Midbrain (tissue), 1 donor: ENCODE measurements at regions not wholly inside any gene's neighbourhood (a gene's known extent, or its start where the extent isn't known, plus 50 kb on each side); places are given as distances from the start of the nearest gene placed in this dataset.

Experiments used
- DNase-seq: peaks from one replicate; lab custom pipeline; 2025; lab: John Stamatoyannopoulos, UW

- no peak for DNase-seq
Observed at GRCh38 chr15:68500363-68501258, 68.6 kb upstream of the ITGA11 start.

- no peak for DNase-seq
Observed at GRCh38 chr15:68501259-68501591, 69.3 kb upstream of the ITGA11 start.

GRCh38 chr15:68501616-68502015, 69.7 kb upstream of the ITGA11 start:
- DNase-seq, result no peak

GRCh38 chr15:68502398-68502901, 70.5 kb upstream of the ITGA11 start:
- DNase-seq, result no peak

- DNase-seq, result no peak
Observed at GRCh38 chr15:68503213-68503612, 71.2 kb upstream of the ITGA11 start.

- DNase-seq, result no peak
Observed at GRCh38 chr15:68503791-68504680, 72.1 kb upstream of the ITGA11 start.

GRCh38 chr15:68504681-68505170, 72.8 kb upstream of the ITGA11 start:
- no peak for DNase-seq

- no peak for DNase-seq
Observed at GRCh38 chr15:68506071-68506470, 72.7 kb upstream of the CORO2B start.

GRCh38 chr15:68507447-68507846, 71.3 kb upstream of the CORO2B start:
- DNase-seq, result no peak

GRCh38 chr15:68508485-68509189, 70.2 kb upstream of the CORO2B start:
- DNase-seq, result peak; percentile 31

GRCh38 chr15:68510558-68510957, 68.2 kb upstream of the CORO2B start:
- no peak for DNase-seq

GRCh38 chr15:68511073-68511991, 67.5 kb upstream of the CORO2B start:
- no peak for DNase-seq

- DNase-seq, result no peak
Observed at GRCh38 chr15:68512052-68512451, 66.7 kb upstream of the CORO2B start.

- no peak for DNase-seq
Observed at GRCh38 chr15:68512598-68512997, 66.2 kb upstream of the CORO2B start.

- DNase-seq, result no peak
Observed at GRCh38 chr15:68515371-68516095, 63.3 kb upstream of the CORO2B start.

- no peak for DNase-seq
Observed at GRCh38 chr15:68517285-68517761, 61.5 kb upstream of the CORO2B start.

- no peak for DNase-seq
Observed at GRCh38 chr15:68518046-68518445, 60.7 kb upstream of the CORO2B start.

- DNase-seq, result no peak
Observed at GRCh38 chr15:68518785-68519430, 59.9 kb upstream of the CORO2B start.

GRCh38 chr15:68524753-68525584, 53.8 kb upstream of the CORO2B start:
- no peak for DNase-seq
